AG04450 (cell line): ENCODE measurements at regions not wholly inside any gene's neighbourhood (a gene's known extent, or its start where the extent isn't known, plus 50 kb on each side); places are given as distances from the start of the nearest gene placed in this dataset.

ENCODE experiments used
- CTCF ChIA-PET: fragments of 300-600, 350-600 bp; formaldehyde crosslinking; extraction: SDS; loops from one replicate; lab custom pipeline; 2022; ENCODE audit warnings: antibody characterized with exemption, inconsistent platforms; lab: Charles Lee
- POLR2A ChIA-PET: fragments of 350-600 bp; formaldehyde crosslinking; extraction: SDS; loops from one replicate; lab custom pipeline; 2021; ENCODE audit warnings: antibody characterized with exemption, inconsistent platforms; lab: Yijun Ruan, JAX
- DNase-seq: peaks from one replicate; pipeline ENCODE4 v3.0.0-alpha.2; 2011; ENCODE audit warnings: low read depth, low spot score
- H3K27ac ChIP-seq: one replicate; pipeline ENCODE4 v1.5.1; 2012; ENCODE audit warnings: low read depth, low read length, control low read depth
- H3K27me3 ChIP-seq: one replicate; pipeline ENCODE4 v1.6.0; 2012; ENCODE audit warnings: low read length; ENCODE audit not compliant: control insufficient read depth, insufficient read depth
- H3K4me3 ChIP-seq: 2 replicates; pipeline ENCODE4 v1.5.1; 2011; ENCODE audit warnings: mild to moderate bottlenecking, low read depth, low read length, control low read depth
- H3K9me3 ChIP-seq: 2 replicates; pipeline ENCODE4 v1.5.1; 2012; ENCODE audit warnings: low read length; ENCODE audit not compliant: control insufficient read depth, insufficient read depth
- TF ChIP-seq, protein P1 (sequence below): IDR thresholded peaks from 2 replicates; pipeline ENCODE4 v1.5.1; 2011; ENCODE audit warnings: low read depth, low read length, control low read depth, inconsistent platforms

DNA sequence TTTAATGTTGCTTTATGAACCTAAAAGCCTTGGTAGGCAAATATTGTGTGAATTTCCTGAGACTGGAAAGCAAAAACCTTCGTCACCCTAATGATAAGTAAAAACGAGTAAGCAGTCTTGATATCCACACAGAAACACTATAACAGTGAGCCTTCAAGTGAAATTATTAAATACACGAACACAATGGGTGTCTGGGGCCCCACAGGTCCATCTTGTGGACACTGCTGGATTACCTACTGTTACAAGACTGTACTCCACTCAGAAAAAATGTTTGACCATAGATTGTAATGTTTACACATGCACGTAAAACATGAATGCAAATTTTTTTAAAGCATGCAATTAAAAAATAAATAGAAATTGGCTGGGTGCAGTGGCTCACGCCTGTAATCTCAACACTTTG, 466.9 kb downstream of the CD83 start:
- no peak overlapping the region for H3K4me3 ChIP-seq
- no peak for DNase-seq
- no peak overlapping the region for H3K27ac ChIP-seq
- peaks cover 1% of the 10 kb centered on the region for H3K27me3 ChIP-seq
- CTCF ChIA-PET = no interaction called here
- TF ChIP-seq, protein P1, sequence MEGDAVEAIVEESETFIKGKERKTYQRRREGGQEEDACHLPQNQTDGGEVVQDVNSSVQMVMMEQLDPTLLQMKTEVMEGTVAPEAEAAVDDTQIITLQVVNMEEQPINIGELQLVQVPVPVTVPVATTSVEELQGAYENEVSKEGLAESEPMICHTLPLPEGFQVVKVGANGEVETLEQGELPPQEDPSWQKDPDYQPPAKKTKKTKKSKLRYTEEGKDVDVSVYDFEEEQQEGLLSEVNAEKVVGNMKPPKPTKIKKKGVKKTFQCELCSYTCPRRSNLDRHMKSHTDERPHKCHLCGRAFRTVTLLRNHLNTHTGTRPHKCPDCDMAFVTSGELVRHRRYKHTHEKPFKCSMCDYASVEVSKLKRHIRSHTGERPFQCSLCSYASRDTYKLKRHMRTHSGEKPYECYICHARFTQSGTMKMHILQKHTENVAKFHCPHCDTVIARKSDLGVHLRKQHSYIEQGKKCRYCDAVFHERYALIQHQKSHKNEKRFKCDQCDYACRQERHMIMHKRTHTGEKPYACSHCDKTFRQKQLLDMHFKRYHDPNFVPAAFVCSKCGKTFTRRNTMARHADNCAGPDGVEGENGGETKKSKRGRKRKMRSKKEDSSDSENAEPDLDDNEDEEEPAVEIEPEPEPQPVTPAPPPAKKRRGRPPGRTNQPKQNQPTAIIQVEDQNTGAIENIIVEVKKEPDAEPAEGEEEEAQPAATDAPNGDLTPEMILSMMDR = 0 out of 2 replicates have a peak, but pooled peaks have one; percentile 14
- no peaks in the 10 kb centered on the region for H3K9me3 ChIP-seq
- POLR2A ChIA-PET = no interaction called here

DNA sequence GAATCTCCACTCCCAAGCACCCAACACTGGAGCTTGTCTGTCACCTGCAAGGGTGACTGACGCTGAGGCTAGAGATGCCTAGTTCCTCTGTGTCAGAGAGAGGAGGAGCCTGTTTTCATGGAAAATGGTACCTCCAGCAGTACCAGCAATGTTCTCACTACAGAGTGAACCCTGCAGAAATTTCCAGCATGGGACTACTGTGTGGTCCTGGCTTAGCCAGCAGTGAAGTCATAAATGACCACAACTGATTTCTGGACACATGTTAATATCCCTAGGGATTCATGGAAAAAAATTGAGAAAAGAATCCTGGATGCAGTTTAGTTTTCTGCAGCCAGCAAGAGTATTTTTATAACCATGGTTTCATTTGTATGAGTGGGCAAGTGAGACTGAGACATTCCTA, 468.1 kb downstream of the CD83 start:
- no peaks in the 10 kb centered on the region for H3K9me3 ChIP-seq
- no peak overlapping the region for H3K4me3 ChIP-seq
- no peak for DNase-seq
- H3K27me3 ChIP-seq = peaks cover 5% of the 10 kb centered on the region
- POLR2A ChIA-PET = no interaction called here
- no peak overlapping the region for H3K27ac ChIP-seq
- CTCF ChIA-PET = no interaction called here
- TF ChIP-seq, protein P1 = no peak

DNA sequence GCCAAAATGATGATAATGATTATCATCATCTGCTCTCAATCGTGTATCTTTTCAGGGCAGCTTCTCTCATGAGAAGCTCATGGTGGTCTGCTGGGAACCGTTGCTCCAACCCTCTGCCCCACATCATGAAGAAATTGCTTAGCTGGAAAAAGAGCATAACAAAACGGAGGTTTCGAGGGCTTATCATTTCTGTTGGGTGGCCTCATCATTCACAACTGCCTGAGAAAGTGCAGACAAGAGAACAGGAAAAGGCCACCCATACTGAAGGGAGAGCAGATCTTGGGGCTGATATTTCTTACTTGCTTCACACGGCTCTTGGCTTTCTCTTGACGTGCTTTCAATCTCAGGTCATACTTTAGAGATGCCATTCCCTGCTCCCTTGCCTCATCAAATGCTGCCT, 471.6 kb downstream of the CD83 start:
- no peak for DNase-seq
- no peak overlapping the region for H3K4me3 ChIP-seq
- H3K27ac ChIP-seq = no peak overlapping the region
- POLR2A ChIA-PET = no interaction called here
- CTCF ChIA-PET = no interaction called here
- TF ChIP-seq, protein P1 = no peak
- H3K27me3 ChIP-seq = peaks cover 5% of the 10 kb centered on the region
- no peaks in the 10 kb centered on the region for H3K9me3 ChIP-seq

DNA sequence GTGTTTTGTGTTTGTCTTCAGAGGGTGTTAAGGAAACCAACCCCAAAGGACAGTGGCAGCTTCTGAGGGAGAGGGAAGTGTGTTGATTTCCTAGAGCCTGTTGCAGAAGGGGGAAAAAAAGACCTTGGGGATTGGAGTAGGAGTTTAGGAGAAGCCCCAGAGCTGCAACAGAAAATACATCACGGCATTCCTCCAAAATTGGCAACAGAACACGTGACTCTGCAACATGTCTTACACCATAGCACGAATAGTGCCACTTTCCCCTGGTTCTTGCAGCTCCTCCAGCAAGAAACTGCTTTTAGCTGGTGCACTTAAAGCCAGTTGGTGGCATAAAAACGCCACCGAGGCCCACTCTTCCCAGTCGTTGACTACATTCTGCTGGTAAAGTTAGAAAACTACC, 473.0 kb downstream of the CD83 start:
- H3K27me3 ChIP-seq = peaks cover 5% of the 10 kb centered on the region
- ChIA-PET CTCF (no interaction called here), POLR2A (no interaction called here)
- no peak overlapping the region for H3K4me3 ChIP-seq
- no peaks in the 10 kb centered on the region for H3K9me3 ChIP-seq
- DNase-seq = no peak
- no peak overlapping the region for H3K27ac ChIP-seq
- TF ChIP-seq, protein P1 = no peak

DNA sequence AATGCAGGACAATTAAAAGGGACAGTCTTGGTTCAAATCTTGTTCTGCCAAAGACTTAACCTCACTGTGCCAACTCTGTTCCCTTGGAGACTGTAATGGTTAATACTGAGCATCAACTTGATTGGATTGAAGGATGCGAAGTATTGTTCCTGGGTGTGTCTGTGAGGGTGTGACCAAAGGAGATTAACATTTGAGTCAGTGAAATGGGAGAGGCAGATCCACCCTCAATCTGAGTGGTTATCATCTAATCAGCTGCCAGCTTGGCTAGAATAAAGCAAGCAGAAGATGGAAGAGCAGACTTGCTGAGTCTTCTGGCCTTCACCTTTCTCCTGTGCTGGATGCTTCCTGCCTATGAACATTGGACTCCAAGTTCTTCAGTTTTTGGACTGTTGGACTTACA, 474.4 kb downstream of the CD83 start:
- H3K27me3 ChIP-seq = peaks cover 5% of the 10 kb centered on the region
- no peak overlapping the region for H3K4me3 ChIP-seq
- H3K9me3 ChIP-seq = peaks cover 3% of the 10 kb centered on the region; the same call in 1 of the 2 replicates
- no peak for DNase-seq
- TF ChIP-seq, protein P1 = no peak
- ChIA-PET CTCF (no interaction called here), POLR2A (no interaction called here)
- no peak overlapping the region for H3K27ac ChIP-seq
